ENCODE measurements at regions not wholly inside any gene's neighbourhood (a gene's known extent, or its start where the extent isn't known, plus 50 kb on each side); places are given as distances from the start of the nearest gene placed in this dataset.

DNA sequence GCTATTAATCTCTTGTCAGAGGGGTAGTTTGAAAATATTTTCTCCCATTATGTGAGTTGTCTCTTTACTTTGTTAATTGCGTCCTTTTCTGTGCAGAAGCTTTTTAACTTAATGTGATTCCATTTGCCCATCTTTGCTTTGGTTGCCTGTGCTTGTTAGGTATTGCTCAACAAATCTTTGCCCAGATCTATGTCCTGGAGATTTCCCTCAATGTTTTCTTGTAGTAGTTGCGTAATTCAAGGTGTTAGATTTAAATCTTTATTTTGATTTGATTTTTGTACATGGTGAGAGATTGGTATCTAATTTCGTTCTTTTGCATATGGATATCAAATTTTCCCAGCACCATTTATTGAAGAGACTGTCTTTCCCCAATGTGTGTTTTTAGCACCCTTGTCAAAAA is 567.2 kb downstream of the DNAJB9 start:
- H3K9me3 ChIP-seq (ENCODE audit: control insufficient read depth, insufficient read depth, low read depth, low read length) = no peaks in the 10 kb centered on the region
- H3K4me2 ChIP-seq (ENCODE audit: extremely low read depth, insufficient read depth, low read length) = no peak overlapping the region
- H3K36me3 ChIP-seq (ENCODE audit: control insufficient read depth, insufficient read depth, low read length) = no peaks in the 10 kb centered on the region
- H4K20me1 ChIP-seq (ENCODE audit: control insufficient read depth, extremely low read depth, insufficient read depth, low read length) = no peaks in the 10 kb centered on the region
- H3K27ac ChIP-seq (ENCODE audit: insufficient read depth, low read length) = no peak overlapping the region
- no peaks in the 10 kb centered on the region for H3K79me2 ChIP-seq (ENCODE audit: control insufficient read depth, insufficient read depth, low read length)
- no peak overlapping the region for H3K9ac ChIP-seq (ENCODE audit: insufficient read depth, low read length)
- no peak for TF ChIP-seq EZH2 (IDR thresholded peaks at IDR 0.05; ENCODE audit: low read length, missing control alignments)
- TF ChIP-seq, protein P1, sequence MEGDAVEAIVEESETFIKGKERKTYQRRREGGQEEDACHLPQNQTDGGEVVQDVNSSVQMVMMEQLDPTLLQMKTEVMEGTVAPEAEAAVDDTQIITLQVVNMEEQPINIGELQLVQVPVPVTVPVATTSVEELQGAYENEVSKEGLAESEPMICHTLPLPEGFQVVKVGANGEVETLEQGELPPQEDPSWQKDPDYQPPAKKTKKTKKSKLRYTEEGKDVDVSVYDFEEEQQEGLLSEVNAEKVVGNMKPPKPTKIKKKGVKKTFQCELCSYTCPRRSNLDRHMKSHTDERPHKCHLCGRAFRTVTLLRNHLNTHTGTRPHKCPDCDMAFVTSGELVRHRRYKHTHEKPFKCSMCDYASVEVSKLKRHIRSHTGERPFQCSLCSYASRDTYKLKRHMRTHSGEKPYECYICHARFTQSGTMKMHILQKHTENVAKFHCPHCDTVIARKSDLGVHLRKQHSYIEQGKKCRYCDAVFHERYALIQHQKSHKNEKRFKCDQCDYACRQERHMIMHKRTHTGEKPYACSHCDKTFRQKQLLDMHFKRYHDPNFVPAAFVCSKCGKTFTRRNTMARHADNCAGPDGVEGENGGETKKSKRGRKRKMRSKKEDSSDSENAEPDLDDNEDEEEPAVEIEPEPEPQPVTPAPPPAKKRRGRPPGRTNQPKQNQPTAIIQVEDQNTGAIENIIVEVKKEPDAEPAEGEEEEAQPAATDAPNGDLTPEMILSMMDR (conservative IDR thresholded peaks at IDR 0.05 in 1 of 2, IDR thresholded peaks at IDR 0.05 in 1 of 2; ENCODE audit: low read depth in 1 of 2, low read length in 2 of 2) = no peak
- no peak overlapping the region for H3K4me3 ChIP-seq (replicated peaks in 1 of 4; ENCODE audit: control extremely low read depth in 1 of 4, insufficient read depth in 1 of 4, low read depth in 3 of 4, low read length in 4 of 4)
- no peak for DNase-seq (ENCODE audit: low read depth in 2 of 2)
- H2AFZ ChIP-seq (ENCODE audit: low read length) = no peak overlapping the region
- H3K27me3 ChIP-seq (ENCODE audit: control insufficient read depth, insufficient read depth, low read length) = no peaks in the 10 kb centered on the region
- H3K4me1 ChIP-seq (ENCODE audit: control insufficient read depth, extremely low read depth, insufficient read depth, low read length) = no peaks in the 10 kb centered on the region

DNA sequence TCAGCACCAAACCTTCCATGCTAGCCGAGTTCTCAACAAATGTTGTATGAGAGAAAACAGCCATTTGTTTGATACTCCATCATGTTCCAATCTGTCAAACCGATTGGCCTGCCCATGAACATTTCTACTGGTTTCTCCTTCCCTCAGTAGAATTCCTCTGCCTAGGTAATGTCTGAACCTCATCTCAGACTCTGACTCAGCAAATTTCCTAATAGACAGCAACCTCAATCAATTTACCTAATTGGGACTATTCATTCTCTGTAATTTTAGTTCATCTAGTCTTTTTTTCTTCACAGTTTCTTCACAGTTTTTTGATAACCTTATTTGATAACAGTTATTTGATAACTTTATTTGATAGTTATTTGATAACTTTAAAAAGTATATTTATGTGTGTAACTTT is 585.1 kb downstream of the DNAJB9 start:
- Histone ChIP-seq H3K4me2 (ENCODE audit: extremely low read depth, insufficient read depth, low read length) (no peak overlapping the region), H2AFZ (ENCODE audit: low read length) (no peak overlapping the region), H3K79me2 (ENCODE audit: control insufficient read depth, insufficient read depth, low read length) (no peaks in the 10 kb centered on the region), H4K20me1 (ENCODE audit: control insufficient read depth, extremely low read depth, insufficient read depth, low read length) (no peaks in the 10 kb centered on the region), H3K36me3 (ENCODE audit: control insufficient read depth, insufficient read depth, low read length) (no peaks in the 10 kb centered on the region), H3K27me3 (ENCODE audit: control insufficient read depth, insufficient read depth, low read length) (no peaks in the 10 kb centered on the region), H3K4me1 (ENCODE audit: control insufficient read depth, extremely low read depth, insufficient read depth, low read length) (no peaks in the 10 kb centered on the region), H3K9ac (ENCODE audit: insufficient read depth, low read length) (no peak overlapping the region), H3K4me3 (replicated peaks in 1 of 4; ENCODE audit: control extremely low read depth in 1 of 4, insufficient read depth in 1 of 4, low read depth in 3 of 4, low read length in 4 of 4) (no peak overlapping the region), H3K27ac (ENCODE audit: insufficient read depth, low read length) (no peak overlapping the region), H3K9me3 (ENCODE audit: control insufficient read depth, insufficient read depth, low read depth, low read length) (no peaks in the 10 kb centered on the region)
- DNase-seq (ENCODE audit: low read depth in 2 of 2) = no peak
- no peak for TF ChIP-seq EZH2 (IDR thresholded peaks at IDR 0.05; ENCODE audit: low read length, missing control alignments)
- TF ChIP-seq, protein P1 (conservative IDR thresholded peaks at IDR 0.05 in 1 of 2, IDR thresholded peaks at IDR 0.05 in 1 of 2; ENCODE audit: low read depth in 1 of 2, low read length in 2 of 2) = no peak

- Histone ChIP-seq H4K20me1 (ENCODE audit: control insufficient read depth, extremely low read depth, insufficient read depth, low read length) (no peaks in the 10 kb centered on the region), H3K27ac (ENCODE audit: insufficient read depth, low read length) (no peak overlapping the region)
- no peak for DNase-seq (ENCODE audit: low read depth in 2 of 2)
These were observed 588.6 kb downstream of the DNAJB9 start for GRCh38 chr7:109158246-109158645.

More at GRCh38 chr7:109158246-109158645, 588.6 kb downstream of the DNAJB9 start:
- H3K4me3 ChIP-seq (replicated peaks in 1 of 4; ENCODE audit: control extremely low read depth in 1 of 4, insufficient read depth in 1 of 4, low read depth in 3 of 4, low read length in 4 of 4) = no peak overlapping the region
- H3K4me2 ChIP-seq (ENCODE audit: extremely low read depth, insufficient read depth, low read length) = no peak overlapping the region
- no peak overlapping the region for H2AFZ ChIP-seq (ENCODE audit: low read length)
- H3K79me2 ChIP-seq (ENCODE audit: control insufficient read depth, insufficient read depth, low read length) = no peaks in the 10 kb centered on the region
- no peaks in the 10 kb centered on the region for H3K36me3 ChIP-seq (ENCODE audit: control insufficient read depth, insufficient read depth, low read length)
- no peaks in the 10 kb centered on the region for H3K4me1 ChIP-seq (ENCODE audit: control insufficient read depth, extremely low read depth, insufficient read depth, low read length)
- H3K9ac ChIP-seq (ENCODE audit: insufficient read depth, low read length) = no peak overlapping the region
- H3K27me3 ChIP-seq (ENCODE audit: control insufficient read depth, insufficient read depth, low read length) = no peaks in the 10 kb centered on the region
- TF ChIP-seq EZH2 (IDR thresholded peaks at IDR 0.05; ENCODE audit: low read length, missing control alignments) = no peak
- TF ChIP-seq, protein P1 (conservative IDR thresholded peaks at IDR 0.05 in 1 of 2, IDR thresholded peaks at IDR 0.05 in 1 of 2; ENCODE audit: low read depth in 1 of 2, low read length in 2 of 2) = no peak
- H3K9me3 ChIP-seq (ENCODE audit: control insufficient read depth, insufficient read depth, low read depth, low read length) = no peaks in the 10 kb centered on the region

Measured in fibroblast of lung (primary cell).